A549 (cell line): ENCODE measurements at regions not wholly inside any gene's neighbourhood (a gene's known extent, or its start where the extent isn't known, plus 50 kb on each side); places are given as distances from the start of the nearest gene placed in this dataset.

Source experiments
- ATAC-seq, 2 experiments: fragments of 200-7000 bp in 1 of 2; fragments of >200 bp in 1 of 2; cut with Nextera tagmentation in 1 of 2; cut with Tn5 transposase in 1 of 2; 3 replicates each; pipeline versions ENCODE4 v1.8.0 to v1.9.1; 2018 to 2020; ENCODE audit warnings: mild to moderate bottlenecking in 1 of 2, moderate library complexity in 1 of 2
- CTCF ChIA-PET: fragments of 300-600 bp; sonication (Branson Sonifier 250); formaldehyde crosslinking; extraction: SDS; loops from one replicate; lab custom pipeline; 2021; ENCODE audit warnings: antibody characterized with exemption, inconsistent platforms; lab: Yijun Ruan, JAX
- POLR2A ChIA-PET: fragments of 350-600 bp; formaldehyde crosslinking; extraction: SDS; loops from one replicate; lab custom pipeline; 2021; ENCODE audit warnings: antibody characterized with exemption, inconsistent platforms; lab: Yijun Ruan, JAX
- DNase-seq, 2 experiments: peaks; one replicate each; pipeline versions ENCODE4 v3.0.0 to v3.0.0-alpha.2; 2011 to 2016; ENCODE audit warnings: low read depth in 1 of 2, low spot score in 1 of 2
- FAIRE-seq: peaks from 2 replicates; lab custom pipeline; 2011; peaks lifted over from hg19 to GRCh38; lab: Jason Lieb, UNC
- H3K27ac ChIP-seq, 2 experiments: fragments of >200 bp; sonication (Bioruptor Twin); formaldehyde crosslinking; 3 replicates each; pipeline ENCODE4 v1.5.1; 2016 to 2017
- H3K4me1 ChIP-seq: fragments of >200 bp; sonication (Bioruptor Twin); formaldehyde crosslinking; 3 replicates; pipeline ENCODE4 v1.6.1; 2016
- H3K4me2 ChIP-seq: fragments of >200 bp; sonication (Bioruptor Twin); formaldehyde crosslinking; 3 replicates; pipeline ENCODE4 v1.6.1; 2016
- H3K4me3 ChIP-seq: fragments of >200 bp; sonication (Bioruptor Twin); formaldehyde crosslinking; 3 replicates; pipeline ENCODE4 v1.5.1; 2016
- H3K9me3 ChIP-seq: fragments of >200 bp; sonication (Bioruptor Twin); formaldehyde crosslinking; 3 replicates; pipeline ENCODE4 v1.6.1; 2016
- CBX2 ChIP-seq: fragments of 200-600 bp; sonication (generic); IDR thresholded peaks from 2 replicates; pipeline ENCODE4 v1.6.1; 2016; ENCODE audit warnings: low read depth, mild to moderate bottlenecking, borderline replicate concordance
- CHD2 ChIP-seq: fragments of 150-350 bp; IDR thresholded peaks from 2 replicates; pipeline ENCODE4 v1.6.1; 2014; ENCODE audit warnings: low read length; ENCODE audit not compliant: partially characterized antibody
- EHMT2 ChIP-seq: fragments of 200-600 bp; sonication (generic); IDR thresholded peaks from 2 replicates; pipeline ENCODE4 v1.6.1; 2016; ENCODE audit warnings: antibody characterized with exemption, low read depth, mild to moderate bottlenecking, moderate library complexity
- HOXB13 ChIP-seq: fragments of 250-450 bp; sonication (Bioruptor Pico); IDR thresholded peaks from 2 replicates; pipeline ENCODE4 v1.5.0; 2020; ENCODE audit warnings: low read depth, mild to moderate bottlenecking, moderate library complexity
- HOXB5 ChIP-seq: fragments of 250-450 bp; sonication (Bioruptor Pico); IDR thresholded peaks from 2 replicates; pipeline ENCODE4 v1.5.0; 2020; ENCODE audit warnings: mild to moderate bottlenecking, moderate library complexity
- JUN ChIP-seq, 2 experiments: fragments of >200 bp; sonication (Bioruptor Twin); formaldehyde crosslinking; IDR thresholded peaks; 2 replicates in 1 of 2; 3 replicates in 1 of 2; pipeline ENCODE4 v1.6.1; 2016 to 2017
- KDM1A ChIP-seq: fragments of 200-600 bp; sonication (generic); IDR thresholded peaks from 2 replicates; pipeline ENCODE4 v1.6.1; 2016; ENCODE audit warnings: low read depth, mild to moderate bottlenecking
- KDM5A ChIP-seq: fragments of 200-600 bp; sonication (generic); IDR thresholded peaks from 2 replicates; pipeline ENCODE4 v1.6.1; 2016; ENCODE audit warnings: antibody characterized with exemption, mild to moderate bottlenecking
- NPAS2 ChIP-seq: fragments of 250-450 bp; sonication (Bioruptor Pico); IDR thresholded peaks from 2 replicates; pipeline ENCODE4 v1.8.0; 2022; ENCODE audit warnings: mild to moderate bottlenecking, moderate library complexity, borderline replicate concordance
- POLR2A ChIP-seq: IDR thresholded peaks from 2 replicates; pipeline ENCODE4 v1.6.1; 2012; ENCODE audit warnings: mild to moderate bottlenecking, low read length
- RFX5 ChIP-seq: fragments of 450-650 bp; IDR thresholded peaks from 2 replicates; pipeline ENCODE4 v1.7.1; 2014; ENCODE audit warnings: antibody characterized with exemption, mild to moderate bottlenecking, moderate library complexity
- TFCP2L1 ChIP-seq: fragments of 250-450 bp; sonication (Bioruptor Pico); IDR thresholded peaks from 2 replicates; pipeline ENCODE4 v1.5.0; 2021; ENCODE audit warnings: mild to moderate bottlenecking
- TP53 ChIP-seq: fragments of 250-450 bp; sonication (Bioruptor Pico); IDR thresholded peaks from 2 replicates; pipeline ENCODE4 v1.5.0; 2021; ENCODE audit warnings: mild to moderate bottlenecking, moderate library complexity
- ZC3H11A ChIP-seq: fragments of 450-650 bp; IDR thresholded peaks from 2 replicates; pipeline ENCODE4 v1.6.1; 2014; ENCODE audit warnings: antibody characterized with exemption, mild to moderate bottlenecking
- ZNF302 ChIP-seq: fragments of 250-450 bp; sonication (Bioruptor Pico); IDR thresholded peaks from 2 replicates; pipeline ENCODE4 v1.9.0; 2021; ENCODE audit warnings: inconsistent platforms, mild to moderate bottlenecking, moderate library complexity
- ZSCAN20 ChIP-seq: fragments of 250-450 bp; sonication (Bioruptor Pico); IDR thresholded peaks from 2 replicates; pipeline ENCODE4 v1.8.0; 2022; ENCODE audit warnings: mild to moderate bottlenecking, moderate library complexity
- WGBS: methylation state at CpG from one replicate; pipeline ENCODE4 v1.1.6; 2017; ENCODE audit errors: missing lambda C conversion rate; 5-methylcytosine and 5-hydroxymethylcytosine counted together
- TF ChIP-seq, protein P1 (sequence below): fragments of 200-600 bp; sonication (generic); IDR thresholded peaks from 2 replicates; pipeline ENCODE4 v1.6.1; 2016; ENCODE audit warnings: antibody characterized with exemption, mild to moderate bottlenecking, moderate library complexity
- TF ChIP-seq, protein P2 (sequence below): fragments of 250-450 bp; sonication (Bioruptor Pico); IDR thresholded peaks from 2 replicates; pipeline ENCODE4 v1.5.0; 2021; ENCODE audit warnings: mild to moderate bottlenecking, moderate library complexity, borderline replicate concordance
- TF ChIP-seq, protein P3 (sequence below): fragments of 250-450 bp; sonication (Bioruptor Pico); IDR thresholded peaks from 2 replicates; pipeline ENCODE4 v1.5.0; 2020; ENCODE audit warnings: low read depth, mild to moderate bottlenecking, moderate library complexity
- TF ChIP-seq, protein P4 (sequence below): fragments of >200 bp; sonication (Bioruptor Twin); formaldehyde crosslinking; IDR thresholded peaks from 3 replicates; pipeline ENCODE4 v1.5.1; 2016
- TF ChIP-seq, protein P5 (sequence below): IDR thresholded peaks from 2 replicates; pipeline ENCODE4 v1.6.1; 2012

DNA sequence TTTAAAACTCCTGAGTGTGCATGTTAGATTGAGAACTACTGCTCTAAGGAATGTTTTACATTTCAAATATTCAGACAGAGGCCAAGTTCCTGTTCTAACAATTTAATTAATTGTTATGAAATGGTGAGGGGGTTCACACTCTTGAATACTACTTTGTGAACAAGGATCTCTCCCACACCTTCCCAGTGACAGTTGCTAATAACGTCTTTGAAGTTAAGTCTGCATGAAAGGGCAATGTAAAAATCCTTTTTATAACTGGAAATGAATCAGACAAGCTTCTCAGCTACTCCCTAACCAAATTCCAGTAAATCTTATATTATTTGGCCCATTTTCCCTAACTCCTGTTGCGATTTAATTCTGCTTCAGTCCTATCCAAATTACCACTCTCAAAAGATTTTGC is 828.5 kb upstream of the ADAMTS5 start:
- H3K4me3 ChIP-seq, result no peak overlapping the region
- WGBS, result 8% methylated on average over 2 of the region's 2 CpGs
- CTCF ChIA-PET, result no interaction called here
- FAIRE-seq (no peak), DNase-seq (no peak), ATAC-seq (no peak)
- H3K4me2 ChIP-seq, result no peak overlapping the region
- no peaks in the 10 kb centered on the region for H3K4me1 ChIP-seq
- TF ChIP-seq, protein P1, sequence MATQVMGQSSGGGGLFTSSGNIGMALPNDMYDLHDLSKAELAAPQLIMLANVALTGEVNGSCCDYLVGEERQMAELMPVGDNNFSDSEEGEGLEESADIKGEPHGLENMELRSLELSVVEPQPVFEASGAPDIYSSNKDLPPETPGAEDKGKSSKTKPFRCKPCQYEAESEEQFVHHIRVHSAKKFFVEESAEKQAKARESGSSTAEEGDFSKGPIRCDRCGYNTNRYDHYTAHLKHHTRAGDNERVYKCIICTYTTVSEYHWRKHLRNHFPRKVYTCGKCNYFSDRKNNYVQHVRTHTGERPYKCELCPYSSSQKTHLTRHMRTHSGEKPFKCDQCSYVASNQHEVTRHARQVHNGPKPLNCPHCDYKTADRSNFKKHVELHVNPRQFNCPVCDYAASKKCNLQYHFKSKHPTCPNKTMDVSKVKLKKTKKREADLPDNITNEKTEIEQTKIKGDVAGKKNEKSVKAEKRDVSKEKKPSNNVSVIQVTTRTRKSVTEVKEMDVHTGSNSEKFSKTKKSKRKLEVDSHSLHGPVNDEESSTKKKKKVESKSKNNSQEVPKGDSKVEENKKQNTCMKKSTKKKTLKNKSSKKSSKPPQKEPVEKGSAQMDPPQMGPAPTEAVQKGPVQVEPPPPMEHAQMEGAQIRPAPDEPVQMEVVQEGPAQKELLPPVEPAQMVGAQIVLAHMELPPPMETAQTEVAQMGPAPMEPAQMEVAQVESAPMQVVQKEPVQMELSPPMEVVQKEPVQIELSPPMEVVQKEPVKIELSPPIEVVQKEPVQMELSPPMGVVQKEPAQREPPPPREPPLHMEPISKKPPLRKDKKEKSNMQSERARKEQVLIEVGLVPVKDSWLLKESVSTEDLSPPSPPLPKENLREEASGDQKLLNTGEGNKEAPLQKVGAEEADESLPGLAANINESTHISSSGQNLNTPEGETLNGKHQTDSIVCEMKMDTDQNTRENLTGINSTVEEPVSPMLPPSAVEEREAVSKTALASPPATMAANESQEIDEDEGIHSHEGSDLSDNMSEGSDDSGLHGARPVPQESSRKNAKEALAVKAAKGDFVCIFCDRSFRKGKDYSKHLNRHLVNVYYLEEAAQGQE, result no peak
- no peak for TF ChIP-seq CBX2
- no peak for TF ChIP-seq KDM5A
- TF ChIP-seq HOXB13, result no peak
- TF ChIP-seq POLR2A, result no peak
- H3K9me3 ChIP-seq, result no peaks in the 10 kb centered on the region
- H3K27ac ChIP-seq, result no peak overlapping the region
- POLR2A ChIA-PET, result no interaction called here

DNA sequence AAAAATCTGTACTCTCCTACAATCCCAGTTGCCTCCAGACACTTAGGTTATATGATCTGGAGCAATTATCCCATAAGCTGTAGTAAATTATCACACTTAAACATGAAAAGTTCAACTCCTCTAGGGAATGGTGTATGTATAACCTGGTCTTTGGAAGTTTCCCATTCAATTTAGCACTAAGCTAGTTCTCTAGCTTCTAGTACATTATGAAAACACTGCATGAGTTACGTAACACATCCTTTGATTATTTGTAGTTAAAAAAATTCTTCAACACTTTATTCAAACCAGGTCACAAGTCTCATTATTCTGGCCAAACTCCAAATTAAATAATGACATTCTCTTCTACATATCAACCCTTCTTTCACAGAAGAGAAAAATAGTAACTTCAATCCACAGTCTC is 827.0 kb upstream of the ADAMTS5 start:
- no peak overlapping the region for H3K27ac ChIP-seq
- TF ChIP-seq RFX5 (no peak), JUN (IDR thresholded peaks at IDR 0.05) (no peak), HOXB13 (no peak), KDM1A (no peak), ZSCAN20 (CRISPR knock-in tag) (no peak), ZC3H11A (no peak), EHMT2 (no peak)
- TF ChIP-seq, protein P2, sequence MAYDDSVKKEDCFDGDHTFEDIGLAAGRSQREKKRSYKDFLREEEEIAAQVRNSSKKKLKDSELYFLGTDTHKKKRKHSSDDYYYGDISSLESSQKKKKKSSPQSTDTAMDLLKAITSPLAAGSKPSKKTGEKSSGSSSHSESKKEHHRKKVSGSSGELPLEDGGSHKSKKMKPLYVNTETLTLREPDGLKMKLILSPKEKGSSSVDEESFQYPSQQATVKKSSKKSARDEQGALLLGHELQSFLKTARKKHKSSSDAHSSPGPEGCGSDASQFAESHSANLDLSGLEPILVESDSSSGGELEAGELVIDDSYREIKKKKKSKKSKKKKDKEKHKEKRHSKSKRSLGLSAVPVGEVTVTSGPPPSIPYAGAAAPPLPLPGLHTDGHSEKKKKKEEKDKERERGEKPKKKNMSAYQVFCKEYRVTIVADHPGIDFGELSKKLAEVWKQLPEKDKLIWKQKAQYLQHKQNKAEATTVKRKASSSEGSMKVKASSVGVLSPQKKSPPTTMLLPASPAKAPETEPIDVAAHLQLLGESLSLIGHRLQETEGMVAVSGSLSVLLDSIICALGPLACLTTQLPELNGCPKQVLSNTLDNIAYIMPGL (CRISPR knock-in tag), result no peak
- TF ChIP-seq, protein P3, sequence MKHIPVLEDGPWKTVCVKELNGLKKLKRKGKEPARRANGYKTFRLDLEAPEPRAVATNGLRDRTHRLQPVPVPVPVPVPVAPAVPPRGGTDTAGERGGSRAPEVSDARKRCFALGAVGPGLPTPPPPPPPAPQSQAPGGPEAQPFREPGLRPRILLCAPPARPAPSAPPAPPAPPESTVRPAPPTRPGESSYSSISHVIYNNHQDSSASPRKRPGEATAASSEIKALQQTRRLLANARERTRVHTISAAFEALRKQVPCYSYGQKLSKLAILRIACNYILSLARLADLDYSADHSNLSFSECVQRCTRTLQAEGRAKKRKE (CRISPR knock-in tag), result no peak
- TF ChIP-seq, protein P4, sequence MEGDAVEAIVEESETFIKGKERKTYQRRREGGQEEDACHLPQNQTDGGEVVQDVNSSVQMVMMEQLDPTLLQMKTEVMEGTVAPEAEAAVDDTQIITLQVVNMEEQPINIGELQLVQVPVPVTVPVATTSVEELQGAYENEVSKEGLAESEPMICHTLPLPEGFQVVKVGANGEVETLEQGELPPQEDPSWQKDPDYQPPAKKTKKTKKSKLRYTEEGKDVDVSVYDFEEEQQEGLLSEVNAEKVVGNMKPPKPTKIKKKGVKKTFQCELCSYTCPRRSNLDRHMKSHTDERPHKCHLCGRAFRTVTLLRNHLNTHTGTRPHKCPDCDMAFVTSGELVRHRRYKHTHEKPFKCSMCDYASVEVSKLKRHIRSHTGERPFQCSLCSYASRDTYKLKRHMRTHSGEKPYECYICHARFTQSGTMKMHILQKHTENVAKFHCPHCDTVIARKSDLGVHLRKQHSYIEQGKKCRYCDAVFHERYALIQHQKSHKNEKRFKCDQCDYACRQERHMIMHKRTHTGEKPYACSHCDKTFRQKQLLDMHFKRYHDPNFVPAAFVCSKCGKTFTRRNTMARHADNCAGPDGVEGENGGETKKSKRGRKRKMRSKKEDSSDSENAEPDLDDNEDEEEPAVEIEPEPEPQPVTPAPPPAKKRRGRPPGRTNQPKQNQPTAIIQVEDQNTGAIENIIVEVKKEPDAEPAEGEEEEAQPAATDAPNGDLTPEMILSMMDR, result no peak
- ChIA-PET CTCF (no interaction called here), POLR2A (no interaction called here)
- no peaks in the 10 kb centered on the region for H3K9me3 ChIP-seq
- WGBS, result 0% methylated on average over 1 of the region's 1 CpG
- FAIRE-seq (no peak), ATAC-seq (no peak), DNase-seq (no peak)
- no peaks in the 10 kb centered on the region for H3K4me1 ChIP-seq
- H3K4me2 ChIP-seq, result no peak overlapping the region
- no peak overlapping the region for H3K4me3 ChIP-seq

DNA sequence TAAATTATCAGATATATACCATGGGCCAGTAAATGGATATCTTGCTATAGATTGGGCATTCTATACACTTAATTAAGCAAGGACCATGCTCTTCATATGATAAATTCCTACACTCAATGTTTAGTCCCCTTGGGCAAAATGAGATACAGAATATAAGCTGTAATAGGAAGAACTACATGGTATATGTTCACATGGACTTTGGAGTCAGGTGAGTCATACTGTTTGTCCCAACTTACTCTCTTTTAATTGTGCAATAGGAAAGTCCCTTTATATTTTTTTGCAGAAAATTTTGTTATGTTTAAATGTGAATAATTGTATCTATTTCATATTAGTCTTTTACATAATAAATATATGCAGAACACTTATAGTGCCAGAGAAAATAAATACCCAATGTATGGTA is 820.2 kb upstream of the ADAMTS5 start:
- DNase-seq (no peak), ATAC-seq (no peak), FAIRE-seq (no peak)
- ChIA-PET POLR2A (no interaction called here), CTCF (no interaction called here)
- Histone ChIP-seq H3K4me1 (no peaks in the 10 kb centered on the region), H3K9me3 (no peaks in the 10 kb centered on the region), H3K4me3 (no peak overlapping the region), H3K4me2 (no peak overlapping the region), H3K27ac (no peak overlapping the region)
- TF ChIP-seq HOXB5 (CRISPR knock-in tag), result no peak
- TF ChIP-seq TP53 (CRISPR knock-in tag), result no peak
- TF ChIP-seq ZNF302 (CRISPR knock-in tag), result no peak
- TF ChIP-seq TFCP2L1 (CRISPR knock-in tag), result no peak
- TF ChIP-seq ZSCAN20 (CRISPR knock-in tag), result no peak
- TF ChIP-seq CHD2, result no peak
- TF ChIP-seq HOXB13, result no peak
- TF ChIP-seq RFX5, result no peak
- TF ChIP-seq, protein P5, sequence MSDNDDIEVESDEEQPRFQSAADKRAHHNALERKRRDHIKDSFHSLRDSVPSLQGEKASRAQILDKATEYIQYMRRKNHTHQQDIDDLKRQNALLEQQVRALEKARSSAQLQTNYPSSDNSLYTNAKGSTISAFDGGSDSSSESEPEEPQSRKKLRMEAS, result no peak
- no peak for TF ChIP-seq NPAS2
